IMR-90 (cell line): ENCODE measurements at regions not wholly inside any gene's neighbourhood (a gene's known extent, or its start where the extent isn't known, plus 50 kb on each side); places are given as distances from the start of the nearest gene placed in this dataset.

ENCODE experiments used
- ATAC-seq: fragments of 200-7000 bp; cut with Tn5 transposase; 2 replicates; pipeline ENCODE4 v1.9.1; 2020; ENCODE audit warnings: low read depth, mild to moderate bottlenecking, moderate library complexity
- BruUV-seq: library from RNA; stranded (reverse); fragments of 400-500 nt; replicated peaks from 2 replicates; lab custom pipeline; 2021; lab: Mats Ljungman, UMichigan
- CTCF ChIA-PET: fragments of 300-600 bp; formaldehyde crosslinking; extraction: SDS; loops from one replicate; lab custom pipeline; 2021; ENCODE audit warnings: antibody characterized with exemption; lab: Yijun Ruan, JAX
- POLR2A ChIA-PET: fragments of 300-600 bp; sonication (Branson Sonifier 250); formaldehyde crosslinking; loops from one replicate; lab custom pipeline; 2022; ENCODE audit warnings: antibody characterized with exemption; ENCODE audit not compliant: unreplicated experiment; lab: Charles Lee
- DNase-seq: peaks from one replicate; pipeline ENCODE4 v3.0.0; 2013
- H2AFZ ChIP-seq: replicated peaks from 2 replicates; pipeline ENCODE3; 2013; ENCODE audit warnings: low read length, mild to moderate bottlenecking; ENCODE audit not compliant: poor library complexity
- H2AK5ac ChIP-seq: 2 replicates; pipeline ENCODE4 v1.6.1; 2013; ENCODE audit warnings: low read depth, low read length, inconsistent platforms
- H2AK9ac ChIP-seq: replicated peaks from 2 replicates; pipeline ENCODE3; 2013; ENCODE audit warnings: mild to moderate bottlenecking, low read depth, low read length, moderate library complexity; ENCODE audit not compliant: poor library complexity
- H2BK120ac ChIP-seq: 2 replicates; pipeline ENCODE4 v1.6.1; 2013; ENCODE audit warnings: low read depth, low read length, inconsistent platforms
- H2BK15ac ChIP-seq: 3 replicates; pipeline ENCODE4 v1.6.1; 2013; ENCODE audit warnings: low read depth, low read length, inconsistent platforms
- H2BK20ac ChIP-seq: 2 replicates; pipeline ENCODE4 v1.6.1; 2013; ENCODE audit warnings: low read depth, mild to moderate bottlenecking, inconsistent platforms, low read length, moderate library complexity
- H2BK5ac ChIP-seq: 2 replicates; pipeline ENCODE4 v1.6.1; 2013; ENCODE audit warnings: mild to moderate bottlenecking, low read depth, low read length, inconsistent platforms; ENCODE audit not compliant: poor library complexity, severe bottlenecking
- H3K14ac ChIP-seq: replicated peaks from 2 replicates; pipeline ENCODE4 v1.6.1; 2013; ENCODE audit warnings: low read depth, low read length, inconsistent platforms
- H3K18ac ChIP-seq: 2 replicates; pipeline ENCODE4 v1.6.1; 2013; ENCODE audit warnings: low read depth, low read length, control low read depth
- H3K23ac ChIP-seq: 2 replicates; pipeline ENCODE4 v1.6.1; 2013; ENCODE audit warnings: low read depth, low read length, inconsistent platforms
- H3K27ac ChIP-seq: 2 replicates; pipeline ENCODE4 v1.5.1; 2013; ENCODE audit warnings: mild to moderate bottlenecking, control low read depth, low read length; ENCODE audit not compliant: insufficient read depth
- H3K27me3 ChIP-seq: 2 replicates; pipeline ENCODE4 v1.6.1; 2013; ENCODE audit warnings: low read length; ENCODE audit not compliant: control insufficient read depth, insufficient read depth
- H3K36me3 ChIP-seq: 2 replicates; pipeline ENCODE4 v1.6.1; 2013; ENCODE audit warnings: low read length, mixed read lengths; ENCODE audit not compliant: control insufficient read depth, insufficient read depth
- H3K4ac ChIP-seq: 2 replicates; pipeline ENCODE4 v1.6.1; 2013; ENCODE audit warnings: low read depth, low read length, inconsistent platforms
- H3K4me1 ChIP-seq: 2 replicates; pipeline ENCODE4 v1.6.1; 2013; ENCODE audit warnings: low read length, mixed read lengths; ENCODE audit not compliant: control insufficient read depth, insufficient read depth
- H3K4me2 ChIP-seq: 2 replicates; pipeline ENCODE4 v1.6.1; 2013; ENCODE audit warnings: low read depth, mild to moderate bottlenecking, control low read depth, low read length, moderate library complexity
- H3K4me3 ChIP-seq: 2 replicates; pipeline ENCODE4 v1.5.1; 2013; ENCODE audit warnings: low read depth, mild to moderate bottlenecking, control low read depth, low read length, moderate library complexity; ENCODE audit not compliant: insufficient read depth
- H3K56ac ChIP-seq: 2 replicates; pipeline ENCODE4 v1.6.1; 2013; ENCODE audit warnings: low read length, inconsistent platforms; ENCODE audit not compliant: insufficient read depth; ENCODE audit errors: extremely low read depth
- H3K79me1 ChIP-seq, 2 experiments: 2 replicates each; pipeline ENCODE4 v1.6.1; 2013; ENCODE audit warnings: low read length in 2 of 2, inconsistent platforms in 1 of 2, low read depth in 1 of 2
- H3K9ac ChIP-seq: 2 replicates; pipeline ENCODE4 v1.6.1; 2013; ENCODE audit warnings: low read depth, low read length, control low read depth
- H3K9me1 ChIP-seq: 2 replicates; pipeline ENCODE4 v1.6.1; 2013; ENCODE audit warnings: low read length, inconsistent platforms; ENCODE audit not compliant: insufficient read depth
- H3K9me3 ChIP-seq: 2 replicates; pipeline ENCODE4 v1.6.1; 2013; ENCODE audit warnings: low read length; ENCODE audit not compliant: control insufficient read depth, insufficient read depth
- H4K20me1 ChIP-seq: 2 replicates; pipeline ENCODE4 v1.6.1; 2013; ENCODE audit warnings: low read length, inconsistent platforms; ENCODE audit not compliant: insufficient read depth
- H4K5ac ChIP-seq: 2 replicates; pipeline ENCODE4 v1.6.1; 2013; ENCODE audit warnings: mild to moderate bottlenecking, low read depth, low read length, control low read depth
- H4K8ac ChIP-seq, 2 experiments: 2 replicates each; pipeline ENCODE4 v1.6.1; 2013; ENCODE audit warnings: low read depth in 2 of 2, low read length in 2 of 2, control low read depth in 1 of 2, inconsistent platforms in 1 of 2
- H4K91ac ChIP-seq: 2 replicates; pipeline ENCODE4 v1.6.1; 2013; ENCODE audit warnings: low read depth, low read length, inconsistent platforms; ENCODE audit not compliant: insufficient read depth
- BHLHE40 ChIP-seq: fragments of 150-350 bp; IDR thresholded peaks from 2 replicates; pipeline ENCODE4 v1.6.1; 2016; ENCODE audit warnings: mild to moderate bottlenecking, low read depth, low read length
- CEBPB ChIP-seq: IDR thresholded peaks from 2 replicates; pipeline ENCODE4 v1.6.1; 2012; ENCODE audit warnings: low read depth, low read length, improper control_type of control experiment
- CHD1 ChIP-seq: IDR thresholded peaks from 2 replicates; pipeline ENCODE4 v1.6.1; 2012; ENCODE audit warnings: low read depth, low read length, improper control_type of control experiment
- CTCF ChIP-seq: conservative IDR thresholded peaks from 2 replicates; pipeline ENCODE4 v1.5.1; 2012; ENCODE audit warnings: mild to moderate bottlenecking, low read depth, low read length, improper control_type of control experiment
- ELK1 ChIP-seq: fragments of 150-350 bp; IDR thresholded peaks from 2 replicates; pipeline ENCODE4 v1.6.1; 2016; ENCODE audit warnings: low read depth, mild to moderate bottlenecking, low read length, moderate library complexity, borderline replicate concordance
- FOS ChIP-seq: fragments of 150-350 bp; IDR thresholded peaks from 2 replicates; pipeline ENCODE4 v1.6.1; 2016; ENCODE audit warnings: low read depth, low read length
- MAFK ChIP-seq: IDR thresholded peaks from 2 replicates; pipeline ENCODE4 v1.6.1; 2012; ENCODE audit warnings: low read depth, low read length, improper control_type of control experiment
- MAZ ChIP-seq: IDR thresholded peaks from 2 replicates; pipeline ENCODE4 v1.6.1; 2012; ENCODE audit warnings: low read depth, mild to moderate bottlenecking, low read length, improper control_type of control experiment, moderate library complexity, borderline replicate concordance
- MXI1 ChIP-seq: IDR thresholded peaks from 2 replicates; pipeline ENCODE4 v1.6.1; 2012; ENCODE audit warnings: low read depth, mild to moderate bottlenecking, low read length, moderate library complexity, borderline replicate concordance
- RAD21 ChIP-seq: IDR thresholded peaks from 2 replicates; pipeline ENCODE4 v1.6.1; 2012; ENCODE audit warnings: low read length, improper control_type of control experiment
- RCOR1 ChIP-seq: IDR thresholded peaks from 2 replicates; pipeline ENCODE4 v1.6.1; 2012; ENCODE audit warnings: mild to moderate bottlenecking, low read length, improper control_type of control experiment; ENCODE audit not compliant: insufficient replicate concordance
- RFX5 ChIP-seq: IDR thresholded peaks from 2 replicates; pipeline ENCODE4 v1.8.0; 2012; ENCODE audit warnings: low read depth, mild to moderate bottlenecking, low read length, moderate library complexity
- SMC3 ChIP-seq: fragments of 150-350 bp; IDR thresholded peaks from 2 replicates; pipeline ENCODE4 v1.6.1; 2016; ENCODE audit warnings: low read depth, mild to moderate bottlenecking, antibody characterized with exemption, low read length, moderate library complexity
- USF2 ChIP-seq: fragments of 150-350 bp; IDR thresholded peaks from 2 replicates; pipeline ENCODE4 v1.6.1; 2017; ENCODE audit warnings: mild to moderate bottlenecking, antibody characterized with exemption, low read length, low read depth
- WGBS, 2 experiments: methylation state at CpG; one replicate each; pipeline versions ENCODE4 v1.1.5 to v1.1.7; 2013; ENCODE audit warnings: missing lambda C conversion rate in 2 of 2; ENCODE audit not compliant: insufficient read length in 1 of 2; ENCODE audit errors: extremely low coverage in 2 of 2; 5-methylcytosine and 5-hydroxymethylcytosine counted together
- dilution Hi-C: fragments of 300-500 bp; cut with HindIII; formaldehyde crosslinking; loops from one replicate; pipeline ENCODE4 v1.14.3; 2018; ENCODE audit warnings: low sequenced_read_pairs; ENCODE audit not compliant: unreplicated experiment
- in situ Hi-C: fragments of 300-500 bp; cut with MboI; formaldehyde crosslinking; loops from 3 replicates; pipeline ENCODE4 v1.14.3; 2019; ENCODE audit warnings: low sequenced_read_pairs, inconsistent platforms, mixed read lengths
- intact Hi-C: fragments of 100-400 bp; cut with micrococcal nuclease; formaldehyde crosslinking; loops from 2 replicates; pipeline ENCODE4 v1.10.0; 2022

GRCh38 chr16:9279291-9280068, 188.0 kb downstream of the HAPSTR1 start:
- Histone ChIP-seq H4K91ac (no peak overlapping the region), H3K9ac (no peak overlapping the region), H3K27ac (no peak overlapping the region), H3K56ac (no peak overlapping the region), H4K5ac (no peak overlapping the region), H3K79me1 (no peaks in the 10 kb centered on the region), H4K8ac (no peak overlapping the region), H3K4me2 (no peak overlapping the region), H3K14ac (no peak overlapping the region), H3K23ac (no peak overlapping the region), H3K4me1 (no peaks in the 10 kb centered on the region), H3K4ac (no peak overlapping the region), H2BK120ac (no peak overlapping the region), H2AK5ac (no peak overlapping the region), H3K9me1 (no peaks in the 10 kb centered on the region), H2BK15ac (no peak overlapping the region), H2AFZ (no peak overlapping the region), H2BK5ac (no peak overlapping the region), H2BK20ac (no peak overlapping the region), H3K36me3 (no peaks in the 10 kb centered on the region), H4K20me1 (no peaks in the 10 kb centered on the region), H3K4me3 (no peak overlapping the region), H2AK9ac (no peak overlapping the region), H3K27me3 (no peaks in the 10 kb centered on the region), H3K9me3 (no peaks in the 10 kb centered on the region), H3K18ac (no peak overlapping the region)
- whole genome bisulfite sequencing, 2 experiments = 0% methylated on average over 1 of the region's 5 CpGs; no CpG with 5 or more reads in 1 of the 2 experiments
- CTCF ChIA-PET = no interaction called here
- no peak for DNase-seq
- no peak for ATAC-seq
- POLR2A ChIA-PET = no interaction called here
- no peak for TF ChIP-seq FOS
- TF ChIP-seq MAZ = no peak
- no peak for TF ChIP-seq RAD21
- no peak for TF ChIP-seq BHLHE40
- no peak for TF ChIP-seq USF2
- TF ChIP-seq RFX5 = no peak
- TF ChIP-seq ELK1 = no peak
- no peak for TF ChIP-seq MXI1
- TF ChIP-seq MAFK = no peak
- TF ChIP-seq CTCF = no peak
- TF ChIP-seq RCOR1 = no peak
- TF ChIP-seq SMC3 = no peak
- TF ChIP-seq CEBPB = no peak
- TF ChIP-seq CHD1 = no peak
- dilution Hi-C loops = no loop called here
- no TSS peak for BruUV-seq
- intact Hi-C loops = no loop called here
- in situ Hi-C loops = no loop called here
